ENCODE measurements at regions not wholly inside any gene's neighbourhood (a gene's known extent, or its start where the extent isn't known, plus 50 kb on each side); places are given as distances from the start of the nearest gene placed in this dataset.

DNA sequence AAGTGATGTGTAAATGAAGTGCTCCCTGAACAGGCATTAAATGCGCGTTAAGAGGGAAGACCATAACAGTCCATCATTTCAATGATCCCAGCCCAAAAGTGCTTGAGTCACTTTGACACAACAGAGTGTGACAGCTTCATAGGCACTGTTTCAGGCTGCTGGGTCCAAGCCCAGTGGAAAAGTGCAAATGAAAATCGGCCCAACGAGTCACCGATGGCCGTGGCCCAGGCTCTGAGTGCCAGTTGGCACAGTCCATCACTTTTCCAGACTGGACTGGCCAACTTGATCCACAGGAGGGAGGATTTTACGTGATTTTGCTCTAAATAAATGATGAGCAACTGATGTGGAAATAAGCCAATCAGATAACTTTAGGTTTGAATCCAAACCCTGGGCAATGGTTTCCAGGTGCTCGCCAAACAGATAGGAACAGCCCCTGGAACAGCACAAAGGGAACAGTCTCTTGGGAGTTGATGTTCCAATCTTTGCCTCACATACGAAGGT lies 114.0 kb downstream of the SP3 start:
- no peak for DNase-seq (ENCODE audit: low read depth in 4 of 4, low spot score in 2 of 4)

DNA sequence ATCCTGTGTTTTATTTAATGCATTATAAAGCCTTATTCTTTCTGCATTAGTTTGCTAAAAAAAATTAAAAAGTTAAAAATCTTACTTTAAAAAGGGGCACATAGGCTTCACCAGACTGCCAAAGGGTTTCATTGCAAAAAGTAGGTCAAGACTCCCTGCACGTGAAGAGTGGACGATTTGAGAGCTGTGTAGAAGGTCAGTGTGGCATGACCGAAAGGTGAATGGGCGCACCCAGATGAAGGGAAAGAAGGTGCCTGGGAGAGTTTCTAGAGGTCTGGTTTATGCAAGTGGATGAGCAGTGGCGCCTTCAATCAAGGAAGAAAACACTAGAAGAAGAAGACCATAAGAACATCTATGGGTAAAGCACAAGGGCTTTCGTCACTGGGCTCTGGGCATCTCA lies 111.0 kb downstream of the SP3 start:
- no peak for DNase-seq (ENCODE audit: low read depth in 4 of 4, low spot score in 2 of 4)

DNA sequence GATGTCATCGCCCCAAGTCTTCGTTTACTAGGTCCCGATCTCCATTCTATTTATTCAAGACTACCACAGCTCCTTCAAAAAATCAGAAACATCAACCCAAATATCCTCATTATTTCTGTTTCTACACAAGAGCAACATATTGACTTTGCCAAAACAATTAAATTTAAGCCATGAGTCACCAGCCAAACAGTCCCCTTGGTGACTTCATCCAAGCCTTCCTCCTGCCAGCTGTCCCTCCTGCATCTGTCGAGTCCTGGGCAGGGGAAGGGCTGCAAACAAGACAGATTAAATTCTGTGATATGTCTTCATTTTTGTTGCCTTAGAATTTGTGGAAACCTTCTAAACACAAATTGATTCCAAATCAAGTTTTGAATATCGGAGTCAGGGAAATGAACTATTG lies 110.3 kb downstream of the SP3 start:
- DNase-seq (ENCODE audit: low read depth in 4 of 4, low spot score in 2 of 4) = no peak

DNA sequence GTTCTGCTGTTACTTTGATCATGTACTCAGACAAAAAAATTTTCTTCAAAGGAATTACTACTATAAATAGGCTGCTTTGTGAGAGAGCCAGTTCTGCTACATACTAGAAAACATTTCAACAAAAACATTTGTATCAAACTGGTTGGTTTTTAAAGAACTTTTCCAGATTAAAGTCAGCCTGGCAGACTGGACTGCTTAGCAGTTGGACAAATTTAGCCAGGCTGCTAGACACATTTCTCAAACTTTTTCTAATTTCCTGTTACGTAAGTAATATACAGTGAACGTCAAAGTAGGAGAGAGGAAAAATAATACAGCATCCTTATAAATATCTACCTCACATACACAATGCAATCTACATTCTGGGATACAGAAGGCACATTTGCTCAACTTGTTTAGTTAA lies 109.5 kb downstream of the SP3 start:
- DNase-seq (ENCODE audit: low read depth in 4 of 4, low spot score in 2 of 4) = no peak

Measured in left renal cortex interstitium (tissue), 4 donors.